Tibial artery (tissue), 4 donors: ENCODE measurements at regions not wholly inside any gene's neighbourhood (a gene's known extent, or its start where the extent isn't known, plus 50 kb on each side); places are given as distances from the start of the nearest gene placed in this dataset.

Experiments
- DNase-seq, 2 donors: peaks; one replicate each; pipeline ENCODE4 v3.0.0-alpha.2; 2019
- H3K27ac ChIP-seq, 2 donors: fragments of 200-600 bp; sonication (generic) in 1 of 2; 1 replicate in 1 of 2; 2 replicates in 1 of 2; pipeline ENCODE4 v1.5.1; 2018 to 2019; ENCODE audit warnings: mild to moderate bottlenecking in 1 of 2
- H3K27me3 ChIP-seq, 2 donors: fragments of 200-600 bp; sonication (generic) in 1 of 2; one replicate each; pipeline versions ENCODE4 v1.5.1 to v1.6.0; 2016 to 2019
- H3K36me3 ChIP-seq, 3 donors: fragments of 200-600 bp; sonication (generic) in 2 of 3; one replicate each; pipeline ENCODE4 v1.5.1; 2016 to 2019; ENCODE audit warnings: mild to moderate bottlenecking in 2 of 3
- H3K4me1 ChIP-seq, 4 donors: fragments of 200-600 bp; sonication (generic) in 2 of 4; 1 replicate in 3 of 4; 2 replicates in 1 of 4; pipeline ENCODE4 v1.5.1; 2016 to 2019
- H3K4me3 ChIP-seq, 2 donors: fragments of 200-600 bp; sonication (generic) in 1 of 2; 1 replicate in 1 of 2; 2 replicates in 1 of 2; pipeline ENCODE4 v1.5.1; 2018 to 2019; ENCODE audit warnings: mild to moderate bottlenecking in 2 of 2
- H3K9me3 ChIP-seq, 3 donors: fragments of 200-600 bp; sonication (generic) in 1 of 3; one replicate each; pipeline ENCODE4 v1.5.1; 2016 to 2019
- CTCF ChIP-seq, 2 experiments: fragments of 200-600 bp in 1 of 2; fragments of 450-650 bp in 1 of 2; IDR thresholded peaks; one replicate each; pipeline ENCODE4 v1.5.1; 2017 to 2019; ENCODE audit warnings: antibody characterized with exemption in 2 of 2, mild to moderate bottlenecking in 1 of 2, moderate library complexity in 1 of 2
- intact Hi-C: fragments of 100-400 bp; cut with DNase I; formaldehyde crosslinking; loops from one replicate; pipeline ENCODE4 v1.15.0; 2023; ENCODE audit warnings: low total_unique reads

GRCh38 chr22:49094151-49094550 is 733.5 kb downstream of the BRD1 start:
- no peak for TF ChIP-seq CTCF (IDR thresholded peaks at IDR 0.05)
- DNase-seq, result no peak
- Histone ChIP-seq H3K27me3 (peaks cover 0 to 29% of the 10 kb centered on the region in 2 donors), H3K9me3 (no peaks in the 10 kb centered on the region), H3K4me1 (no peaks in the 10 kb centered on the region), H3K36me3 (no peaks in the 10 kb centered on the region), H3K27ac (no peak overlapping the region), H3K4me3 (no peak overlapping the region)
- intact Hi-C loops, result no loop called here

- Histone ChIP-seq H3K4me3 (no peak overlapping the region), H3K4me1 (no peaks in the 10 kb centered on the region), H3K27me3 (peaks cover 0 to 34% of the 10 kb centered on the region in 2 donors), H3K9me3 (no peaks in the 10 kb centered on the region), H3K36me3 (no peaks in the 10 kb centered on the region), H3K27ac (no peak overlapping the region)
- intact Hi-C loops, result no loop called here
- DNase-seq, result no peak
- TF ChIP-seq CTCF (IDR thresholded peaks at IDR 0.05), result no peak
Observed at GRCh38 chr22:49093192-49093880, 734.3 kb downstream of the BRD1 start.

GRCh38 chr22:49092716-49093115 is 735.0 kb downstream of the BRD1 start:
- H3K4me1 ChIP-seq, result no peaks in the 10 kb centered on the region
- no peaks in the 10 kb centered on the region for H3K36me3 ChIP-seq
- H3K27ac ChIP-seq, result no peak overlapping the region
- no peak for DNase-seq
- peaks cover 0 to 38% of the 10 kb centered on the region in 2 donors for H3K27me3 ChIP-seq
- TF ChIP-seq CTCF (IDR thresholded peaks at IDR 0.05), result no peak
- no peak overlapping the region for H3K4me3 ChIP-seq
- no peaks in the 10 kb centered on the region for H3K9me3 ChIP-seq
- intact Hi-C loops, result no loop called here

GRCh38 chr22:49091917-49092545 is 735.6 kb downstream of the BRD1 start:
- Histone ChIP-seq H3K36me3 (no peaks in the 10 kb centered on the region), H3K9me3 (no peaks in the 10 kb centered on the region), H3K27me3 (peaks cover 0 to 38% of the 10 kb centered on the region in 2 donors), H3K27ac (no peak overlapping the region), H3K4me3 (no peak overlapping the region), H3K4me1 (no peaks in the 10 kb centered on the region)
- intact Hi-C loops, result no loop called here
- no peak for TF ChIP-seq CTCF (IDR thresholded peaks at IDR 0.05)
- no peak for DNase-seq

GRCh38 chr22:49091451-49091850 is 736.2 kb downstream of the BRD1 start:
- H3K36me3 ChIP-seq, result no peaks in the 10 kb centered on the region
- no peaks in the 10 kb centered on the region for H3K9me3 ChIP-seq
- no peak overlapping the region for H3K27ac ChIP-seq
- H3K27me3 ChIP-seq, result peaks cover 0 to 38% of the 10 kb centered on the region in 2 donors
- no peaks in the 10 kb centered on the region for H3K4me1 ChIP-seq
- no peak for TF ChIP-seq CTCF (IDR thresholded peaks at IDR 0.05)
- intact Hi-C loops, result no loop called here
- H3K4me3 ChIP-seq, result no peak overlapping the region
- no peak for DNase-seq
